K562 (cell line): ENCODE measurements at regions not wholly inside any gene's neighbourhood (a gene's known extent, or its start where the extent isn't known, plus 50 kb on each side); places are given as distances from the start of the nearest gene placed in this dataset.

Source experiments
- ATAC-seq: fragments of 200-7000 bp; cut with Tn5 transposase; 3 replicates; pipeline ENCODE4 v1.9.1; 2020; ENCODE audit warnings: moderate library complexity
- BruUV-seq: library from RNA; stranded (reverse); fragments of 400-500 nt; replicated peaks from 2 replicates; lab custom pipeline; 2021; lab: Mats Ljungman, UMichigan
- CTCF ChIA-PET: fragments of 300-600 bp; formaldehyde crosslinking; extraction: SDS; loops from one replicate; lab custom pipeline; 2021; ENCODE audit warnings: low intra/inter-chr PET ratio; lab: Yijun Ruan, JAX
- POLR2A ChIA-PET: fragments of 300-600, 350-650 bp; sonication (Branson Sonifier 250); formaldehyde crosslinking; extraction: SDS; loops from one replicate; lab custom pipeline; 2021; ENCODE audit warnings: antibody characterized with exemption, inconsistent platforms; lab: Yijun Ruan, JAX
- DNase-seq, 4 experiments: peaks; one replicate each; pipeline versions ENCODE4 v3.0.0 to v3.0.0-alpha.2; 2011 to 2018; ENCODE audit warnings: low spot score in 3 of 4, mixed read lengths in 3 of 4; ENCODE audit errors: extremely low read depth in 1 of 4
- FAIRE-seq: peaks from 2 replicates; lab custom pipeline; 2011; peaks lifted over from hg19 to GRCh38; lab: Jason Lieb, UNC
- H2AFZ ChIP-seq: 2 replicates; pipeline ENCODE4 v1.6.0; 2011; ENCODE audit warnings: low read depth, low read length, control low read depth, inconsistent platforms
- H3K27ac ChIP-seq: fragments of 200-600 bp; 3 replicates; pipeline ENCODE4 v1.8.0; 2011; ENCODE audit warnings: low read depth, mild to moderate bottlenecking, control low read depth, inconsistent platforms, low read length, moderate library complexity, mixed read lengths; ENCODE audit errors: extremely low read depth
- H3K27me3 ChIP-seq, 2 experiments: fragments of 300-600 bp in 1 of 2; 2 replicates in 1 of 2; 3 replicates in 1 of 2; pipeline versions ENCODE4 v1.6.0 to v1.8.0; 2011; ENCODE audit warnings: inconsistent platforms in 2 of 2, low read length in 2 of 2, mild to moderate bottlenecking in 1 of 2, mixed read lengths in 1 of 2, moderate library complexity in 1 of 2; ENCODE audit not compliant: control insufficient read depth in 2 of 2, insufficient read depth in 2 of 2
- H3K36me3 ChIP-seq: fragments of 300-600 bp; 3 replicates; pipeline ENCODE4 v1.8.0; 2011; ENCODE audit warnings: mild to moderate bottlenecking, low read length, inconsistent platforms; ENCODE audit not compliant: control insufficient read depth, insufficient read depth
- H3K4me1 ChIP-seq, 2 experiments: fragments of 200-600 bp in 1 of 2; replicated peaks in 1 of 2; 2 replicates in 1 of 2; 3 replicates in 1 of 2; pipeline versions ENCODE4 v1.5.1 to v1.8.0; 2011; ENCODE audit warnings: inconsistent platforms in 2 of 2, low read length in 2 of 2, mild to moderate bottlenecking in 1 of 2, mixed read lengths in 1 of 2, moderate library complexity in 1 of 2; ENCODE audit not compliant: control insufficient read depth in 2 of 2, insufficient read depth in 2 of 2
- H3K4me2 ChIP-seq: 2 replicates; pipeline ENCODE4 v1.6.1; 2011; ENCODE audit warnings: low read length, control low read depth, inconsistent platforms, mixed read lengths; ENCODE audit not compliant: insufficient read depth
- H3K4me3 ChIP-seq: fragments of 200-600 bp; sonication (generic), shearing (Covaris generic); 2 replicates; pipeline ENCODE4 v1.5.1; 2016; ENCODE audit warnings: control low read depth, inconsistent platforms
- H3K79me2 ChIP-seq: fragments of 200-600 bp; 3 replicates; pipeline ENCODE4 v1.8.0; 2011; ENCODE audit warnings: low read length, inconsistent platforms; ENCODE audit not compliant: control insufficient read depth, insufficient read depth
- H3K9ac ChIP-seq, 2 experiments: 2 replicates each; pipeline versions ENCODE4 v1.6.0 to v1.6.1; 2011; ENCODE audit warnings: low read depth in 2 of 2, low read length in 2 of 2, control low read depth in 1 of 2, inconsistent platforms in 1 of 2, mild to moderate bottlenecking in 1 of 2, mixed read lengths in 1 of 2; ENCODE audit not compliant: insufficient read depth in 1 of 2
- H3K9me1 ChIP-seq: one replicate; pipeline ENCODE4 v1.6.0; 2011; ENCODE audit warnings: inconsistent platforms, mild to moderate bottlenecking, low read length, moderate library complexity; ENCODE audit not compliant: control insufficient read depth, insufficient read depth
- H3K9me3 ChIP-seq: replicated peaks from 2 replicates; pipeline ENCODE4 v1.5.1; 2011; ENCODE audit warnings: low read depth, low read length, inconsistent platforms; ENCODE audit not compliant: control insufficient read depth, insufficient read depth
- H4K20me1 ChIP-seq: replicated peaks from 2 replicates; pipeline ENCODE4 v1.6.1; 2011; ENCODE audit warnings: low read length, inconsistent platforms, mixed read lengths; ENCODE audit not compliant: control insufficient read depth, insufficient read depth
- ARHGAP35 ChIP-seq: fragments of 450-650 bp; IDR thresholded peaks from 2 replicates; pipeline ENCODE4 v1.6.1; 2018; ENCODE audit not compliant: partially characterized antibody
- BCOR ChIP-seq: fragments of 450-650 bp; IDR thresholded peaks from 2 replicates; pipeline ENCODE4 v1.6.1; 2016
- CHD2 ChIP-seq: IDR thresholded peaks from 2 replicates; pipeline ENCODE4 v1.6.1; 2011; ENCODE audit warnings: low read depth, low read length
- HMG20A ChIP-seq: fragments of 450-650 bp; formaldehyde crosslinking; conservative IDR thresholded peaks from 2 replicates; pipeline ENCODE4 v1.4.0; 2020; ENCODE audit warnings: mild to moderate bottlenecking, mixed read lengths
- ILF3 ChIP-seq: fragments of 450-650 bp; IDR thresholded peaks from 2 replicates; pipeline ENCODE4 v1.6.1; 2018; ENCODE audit warnings: antibody characterized with exemption, mild to moderate bottlenecking, moderate library complexity, borderline replicate concordance
- MCM3 ChIP-seq: fragments of 450-650 bp; IDR thresholded peaks from 2 replicates; pipeline ENCODE4 v1.6.1; 2016
- POLR2G ChIP-seq: fragments of 200-400 bp; formaldehyde crosslinking; IDR thresholded peaks from 2 replicates; pipeline ENCODE4 v1.6.1; 2017; ENCODE audit warnings: low read depth, mild to moderate bottlenecking, antibody characterized with exemption, low read length, moderate library complexity
- PRMT5 ChIP-seq: sonication (generic); formaldehyde crosslinking; IDR thresholded peaks from 2 replicates; pipeline ENCODE4 v1.5.0; 2020; ENCODE audit warnings: missing genetic modification reagents
- TCF3 ChIP-seq: sonication (generic); formaldehyde crosslinking; IDR thresholded peaks from 2 replicates; pipeline ENCODE4 v1.4.0; 2020; ENCODE audit warnings: mild to moderate bottlenecking, missing genetic modification reagents
- ZC3H11A ChIP-seq: IDR thresholded peaks from 2 replicates; pipeline ENCODE4 v1.6.1; 2012; ENCODE audit warnings: low read depth, low read length, improper control_type of control experiment
- ZNF143 ChIP-seq: sonication (generic); formaldehyde crosslinking; IDR thresholded peaks from 2 replicates; pipeline ENCODE4 v1.9.0; 2022; ENCODE audit warnings: mild to moderate bottlenecking, missing genetic modification reagents
- ZNF431 ChIP-seq: sonication (generic); formaldehyde crosslinking; IDR thresholded peaks from 2 replicates; pipeline ENCODE4 v1.8.0; 2022; ENCODE audit warnings: mild to moderate bottlenecking, missing genetic modification reagents
- ZNF551 ChIP-seq: fragments of 250-450 bp; sonication (Bioruptor Pico); IDR thresholded peaks from 2 replicates; pipeline ENCODE4 v1.5.0; 2021; ENCODE audit warnings: mild to moderate bottlenecking, moderate library complexity
- WGBS: fragments of 100-300 bp; shearing (Covaris generic); methylation state at CpG from one replicate; pipeline ENCODE4 v1.1.6; 2016; ENCODE audit warnings: low coverage, mixed read lengths; ENCODE audit not compliant: insufficient coverage; ENCODE audit errors: missing lambda C conversion rate; 5-methylcytosine and 5-hydroxymethylcytosine counted together
- in situ Hi-C: fragments of 300-500 bp; cut with MboI; formaldehyde crosslinking; loops from 4 replicates; pipeline ENCODE4 v1.15.0; 2018; ENCODE audit warnings: inconsistent platforms, mixed read lengths
- intact Hi-C: fragments of 100-400 bp; cut with micrococcal nuclease; formaldehyde crosslinking; loops from 2 replicates; pipeline ENCODE4 v1.14.2; 2022

DNA sequence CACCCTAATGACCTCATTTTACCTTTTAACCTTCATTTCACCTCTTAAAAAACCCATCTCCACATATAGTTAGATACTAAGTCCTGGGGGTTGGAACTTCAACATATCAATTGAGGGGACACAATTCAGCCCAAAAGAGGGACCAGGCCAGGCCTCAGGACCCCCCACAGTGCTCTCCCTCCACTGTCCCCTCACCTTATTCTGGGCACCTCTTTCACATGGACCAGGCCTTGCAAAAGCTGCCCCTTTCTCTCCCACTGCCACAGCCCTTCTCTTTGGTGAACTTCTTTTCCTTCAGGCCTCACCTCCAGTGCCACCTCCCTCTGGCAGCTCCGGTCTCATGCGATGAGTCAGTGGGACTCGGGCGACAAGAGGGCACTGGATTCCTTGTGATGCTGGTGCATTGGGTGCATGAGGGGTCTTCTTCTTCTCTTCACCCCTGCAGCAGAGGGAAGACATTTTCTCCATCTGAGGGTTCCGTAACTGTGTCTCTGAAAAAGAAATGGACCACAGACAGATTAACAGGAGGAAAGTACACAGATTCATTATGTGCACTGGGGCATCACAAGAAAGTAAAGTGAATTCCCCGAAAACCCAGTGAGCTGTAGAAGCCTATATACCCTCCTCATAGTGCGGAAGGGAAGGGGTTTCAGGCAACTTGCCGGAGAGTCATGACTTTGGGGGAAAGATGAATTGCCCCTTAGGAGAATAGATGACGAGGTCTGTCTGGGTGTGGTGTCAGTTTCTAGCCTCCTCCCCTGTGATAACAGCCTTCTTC is 288.7 kb upstream of the IGFBP3 start:
- in situ Hi-C loops, result no loop called here
- Histone ChIP-seq H3K9ac (no peak overlapping the region), H3K27ac (no peak overlapping the region), H3K9me3 (no peaks in the 10 kb centered on the region), H3K27me3 (no peaks in the 10 kb centered on the region), H3K79me2 (no peaks in the 10 kb centered on the region), H3K36me3 (no peaks in the 10 kb centered on the region), H2AFZ (no peak overlapping the region), H3K4me2 (no peak overlapping the region), H3K4me3 (no peak overlapping the region), H3K9me1 (no peaks in the 10 kb centered on the region), H4K20me1 (no peaks in the 10 kb centered on the region), H3K4me1 (no peaks in the 10 kb centered on the region)
- BruUV-seq, result no TSS peak
- no peak for ATAC-seq
- no peak for TF ChIP-seq BCOR
- ChIA-PET CTCF (no interaction called here), POLR2A (no interaction called here)
- no peak for FAIRE-seq
- intact Hi-C loops, result no loop called here
- 4% methylated on average over 8 of the region's 9 CpGs for WGBS
- no peak for DNase-seq

- no peak for TF ChIP-seq TCF3
- TF ChIP-seq CHD2, result no peak
- TF ChIP-seq ILF3, result no peak
- TF ChIP-seq ZNF143 (CRISPR knock-in tag), result no peak
- no peak for TF ChIP-seq ZNF431 (CRISPR knock-in tag)
- no peak for TF ChIP-seq MCM3
- no peak for TF ChIP-seq ARHGAP35
- TF ChIP-seq ZNF551 (CRISPR knock-in tag), result no peak
- no peak for TF ChIP-seq PRMT5 (CRISPR knock-in tag)
- no peak for TF ChIP-seq POLR2G
- TF ChIP-seq HMG20A (CRISPR knock-in tag), result no peak
- TF ChIP-seq ZC3H11A, result no peak
- 1% methylated on average over 12 of the region's 12 CpGs for WGBS
- H3K4me1 ChIP-seq, result no peaks in the 10 kb centered on the region
- DNase-seq (no peak), ATAC-seq (no peak), FAIRE-seq (no peak)
- no peaks in the 10 kb centered on the region for H3K27me3 ChIP-seq
- no peaks in the 10 kb centered on the region for H4K20me1 ChIP-seq
- ChIA-PET CTCF (no interaction called here), POLR2A (no interaction called here)
- no peaks in the 10 kb centered on the region for H3K36me3 ChIP-seq
- H3K4me2 ChIP-seq, result no peak overlapping the region
- in situ Hi-C loops (no loop called here), intact Hi-C loops (no loop called here)
- BruUV-seq, result no TSS peak
- H3K27ac ChIP-seq, result no peak overlapping the region
- no peak overlapping the region for H3K4me3 ChIP-seq
- no peaks in the 10 kb centered on the region for H3K79me2 ChIP-seq
- no peaks in the 10 kb centered on the region for H3K9me3 ChIP-seq
- H3K9me1 ChIP-seq, result no peaks in the 10 kb centered on the region
- H2AFZ ChIP-seq, result no peak overlapping the region
- no peak overlapping the region for H3K9ac ChIP-seq
Measured at GRCh38 chr7:46208635-46209525, 287.8 kb upstream of the IGFBP3 start.
